NCI-H1105 (cell line): ENCODE measurements at regions not wholly inside any gene's neighbourhood (a gene's known extent, or its start where the extent isn't known, plus 50 kb on each side); places are given as distances from the start of the nearest gene placed in this dataset.

Source experiments
- DNase-seq: peaks from one replicate; lab custom pipeline; 2025; lab: John Stamatoyannopoulos, UW

DNA sequence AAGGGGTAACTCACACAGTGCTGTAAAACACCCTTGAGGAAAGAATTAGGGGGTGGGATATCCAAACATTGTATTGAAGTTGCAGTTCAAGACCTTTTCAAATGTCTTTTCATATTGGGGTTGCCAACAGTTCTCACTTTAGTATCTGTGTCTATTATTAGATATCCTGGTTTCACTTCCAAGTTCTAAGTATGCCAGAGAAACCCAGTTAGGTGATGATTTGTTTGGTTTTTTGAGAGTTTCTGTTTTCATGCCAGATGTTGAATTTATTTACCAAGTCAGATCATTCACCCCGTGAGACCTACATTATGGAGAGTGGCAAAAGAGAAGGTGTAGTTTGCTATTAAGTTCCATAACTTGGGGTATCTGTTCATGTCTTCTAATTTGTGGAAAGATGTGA is 64.5 kb downstream of the C9orf152 start:
- no peak for DNase-seq

DNA sequence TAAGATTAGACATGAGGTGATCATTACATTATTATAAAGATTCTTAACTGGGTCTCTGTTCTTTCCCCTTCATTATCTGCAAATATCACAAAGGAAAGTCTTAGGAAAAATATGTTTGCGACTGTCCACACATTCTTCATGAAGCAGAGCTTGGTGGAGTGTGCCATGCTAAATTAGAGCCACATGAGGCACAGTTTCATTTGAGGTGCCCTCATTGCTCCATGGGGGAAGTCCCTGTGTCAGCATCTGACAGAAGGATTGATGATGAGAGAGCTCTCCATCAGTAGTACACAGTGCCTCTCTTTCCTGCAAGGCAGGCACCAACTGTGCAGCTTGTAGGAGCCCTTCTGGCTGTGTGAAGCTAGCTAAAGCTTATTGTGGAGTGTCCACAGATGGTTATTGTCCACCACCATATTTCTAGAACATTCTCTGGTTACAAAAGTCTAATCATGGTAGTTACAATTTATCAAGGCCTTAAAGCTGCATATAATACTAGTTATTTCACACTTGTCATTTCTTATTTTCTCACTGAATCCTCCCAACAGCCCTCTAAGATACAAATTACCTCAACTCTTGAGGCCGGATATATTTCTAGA is 63.9 kb downstream of the C9orf152 start:
- no peak for DNase-seq

DNA sequence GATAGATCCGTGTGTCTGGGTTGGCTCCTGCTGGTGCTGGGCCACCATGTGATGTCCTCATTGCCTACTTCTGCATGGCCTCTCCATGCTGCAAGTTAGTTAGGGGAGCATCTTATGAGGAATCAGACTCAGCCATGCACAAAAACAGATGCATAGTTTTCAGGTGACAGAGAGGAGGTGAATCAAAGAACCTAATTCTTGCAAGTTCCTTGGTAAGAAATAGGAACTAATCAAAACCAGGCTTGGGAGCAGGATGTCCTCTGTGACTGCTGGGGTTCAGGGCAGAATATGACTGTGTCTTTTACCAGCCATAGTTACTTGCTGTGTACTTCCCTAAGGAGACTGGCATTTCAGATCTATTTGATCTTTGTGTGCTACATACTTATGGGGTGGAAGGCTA is 61.6 kb downstream of the C9orf152 start:
- DNase-seq, result no peak

GRCh38 chr9:110148384-110148783 is 59.6 kb downstream of the C9orf152 start:
- no peak for DNase-seq

DNA sequence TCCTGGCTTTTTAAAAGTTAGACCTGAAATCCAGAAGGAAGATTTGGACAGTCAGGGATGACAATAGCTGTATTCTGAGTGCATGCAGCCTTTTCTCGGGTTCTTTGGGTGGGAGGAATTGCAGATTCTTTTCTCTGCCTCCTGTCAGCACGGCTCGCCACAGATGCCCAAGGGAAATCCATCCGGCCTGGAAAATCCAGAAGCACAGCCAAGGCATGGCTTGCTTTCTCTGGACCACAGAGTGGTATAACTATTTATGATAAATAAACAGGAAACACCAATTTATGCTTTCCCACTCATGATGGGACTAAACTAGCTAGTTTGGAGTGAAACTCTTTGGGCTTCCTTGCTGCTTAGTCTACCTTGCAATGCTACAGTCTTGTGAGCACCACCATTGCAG is 59.1 kb downstream of the C9orf152 start:
- no peak for DNase-seq
